ENCODE measurements at regions not wholly inside any gene's neighbourhood (a gene's known extent, or its start where the extent isn't known, plus 50 kb on each side); places are given as distances from the start of the nearest gene placed in this dataset.
"Not testable (repeated sequence)": the region's sequence is repeated elsewhere in the genome, so short reads cannot be mapped to it uniquely, and the experiment has no call there.

GRCh38 chr12:92394895-92395294 lies 249.2 kb upstream of the BTG1 start:
- Histone ChIP-seq H3K27me3 (ENCODE audit: control insufficient read depth, insufficient read depth, low read length) (no peaks in the 10 kb centered on the region), H3K36me3 (ENCODE audit: control insufficient read depth, insufficient read depth, low read length) (no peaks in the 10 kb centered on the region), H3K4me1 (ENCODE audit: control insufficient read depth, insufficient read depth, low read length) (no peaks in the 10 kb centered on the region), H3K27ac (ENCODE audit: low read length) (no peak overlapping the region), H3K4me3 (ENCODE audit: low read depth in 2 of 2, low read length in 2 of 2) (no peak overlapping the region), H3K9me3 (ENCODE audit: control insufficient read depth, insufficient read depth, low read depth, low read length) (no peaks in the 10 kb centered on the region)
- DNase-seq (ENCODE audit: low read depth, low spot score), result no peak
- POLR2A ChIA-PET, result no interaction called here
- intact Hi-C loops (cut with micrococcal nuclease; ENCODE audit: unreplicated experiment), result no loop called here
- in situ Hi-C loops (cut with HindIII; ENCODE audit: low pct_unique_long_range_greater_than_20kb, low sequenced_read_pairs), result no loop called here
- ATAC-seq, result no peak
- CTCF ChIA-PET, result no interaction called here
- no TSS peak for BruUV-seq (replicated peaks)
- TF ChIP-seq CTCF (IDR thresholded peaks at IDR 0.05), result no peak
- no peak for TF ChIP-seq REST (IDR thresholded peaks at IDR 0.05; ENCODE audit: insufficient read depth in 1 of 2, low read depth in 2 of 2, low read length in 1 of 2)
- TF ChIP-seq SIN3A (IDR thresholded peaks at IDR 0.05; ENCODE audit: borderline replicate concordance, insufficient read depth, low read depth, low read length), result no peak
- TF ChIP-seq POLR2AphosphoS5 (IDR thresholded peaks at IDR 0.05; ENCODE audit: low read depth, low read length), result no peak
- no peak for TF ChIP-seq TCF7L2 (IDR thresholded peaks at IDR 0.05; ENCODE audit: low read depth, low read length)

- H3K27me3 ChIP-seq (ENCODE audit: control insufficient read depth, insufficient read depth, low read length), result no peaks in the 10 kb centered on the region
- no peak for TF ChIP-seq CTCF (IDR thresholded peaks at IDR 0.05)
- TF ChIP-seq TCF7L2 (IDR thresholded peaks at IDR 0.05; ENCODE audit: low read depth, low read length), result no peak
- TF ChIP-seq SIN3A (IDR thresholded peaks at IDR 0.05; ENCODE audit: borderline replicate concordance, insufficient read depth, low read depth, low read length), result no peak
- no peak for TF ChIP-seq REST (IDR thresholded peaks at IDR 0.05; ENCODE audit: insufficient read depth in 1 of 2, low read depth in 2 of 2, low read length in 1 of 2)
- TF ChIP-seq POLR2AphosphoS5 (IDR thresholded peaks at IDR 0.05; ENCODE audit: low read depth, low read length), result no peak
- H3K4me1 ChIP-seq (ENCODE audit: control insufficient read depth, insufficient read depth, low read length), result no peaks in the 10 kb centered on the region
- DNase-seq (ENCODE audit: low read depth, low spot score) (no peak), ATAC-seq (no peak)
- in situ Hi-C loops (cut with HindIII; ENCODE audit: low pct_unique_long_range_greater_than_20kb, low sequenced_read_pairs), result no loop called here
- POLR2A ChIA-PET, result no interaction called here
- no peaks in the 10 kb centered on the region for H3K36me3 ChIP-seq (ENCODE audit: control insufficient read depth, insufficient read depth, low read length)
- H3K4me3 ChIP-seq (ENCODE audit: low read depth in 2 of 2, low read length in 2 of 2), result no peak overlapping the region
- no peaks in the 10 kb centered on the region for H3K9me3 ChIP-seq (ENCODE audit: control insufficient read depth, insufficient read depth, low read depth, low read length)
- intact Hi-C loops (cut with micrococcal nuclease; ENCODE audit: unreplicated experiment), result no loop called here
- no peak overlapping the region for H3K27ac ChIP-seq (ENCODE audit: low read length)
- CTCF ChIA-PET, result no interaction called here
- BruUV-seq (replicated peaks), result no TSS peak
These were observed 247.9 kb upstream of the BTG1 start for GRCh38 chr12:92393504-92393903.

- H3K4me1 ChIP-seq (ENCODE audit: control insufficient read depth, insufficient read depth, low read length); intact Hi-C loops (cut with micrococcal nuclease; ENCODE audit: unreplicated experiment); in situ Hi-C loops (cut with HindIII; ENCODE audit: low pct_unique_long_range_greater_than_20kb, low sequenced_read_pairs); DNase-seq (ENCODE audit: low read depth, low spot score); H3K27ac ChIP-seq (ENCODE audit: low read length); CTCF ChIA-PET; POLR2A ChIA-PET; H3K27me3 ChIP-seq (ENCODE audit: control insufficient read depth, insufficient read depth, low read length); H3K4me3 ChIP-seq (ENCODE audit: low read depth in 2 of 2, low read length in 2 of 2); H3K36me3 ChIP-seq (ENCODE audit: control insufficient read depth, insufficient read depth, low read length); ATAC-seq; H3K9me3 ChIP-seq (ENCODE audit: control insufficient read depth, insufficient read depth, low read depth, low read length); BruUV-seq (replicated peaks): not testable (repeated sequence)
These were observed 246.1 kb upstream of the BTG1 start for GRCh38 chr12:92391726-92392125.
